Skeletal muscle tissue (tissue), 3 donors: ENCODE measurements at regions not wholly inside any gene's neighbourhood (a gene's known extent, or its start where the extent isn't known, plus 50 kb on each side); places are given as distances from the start of the nearest gene placed in this dataset.
"Not testable (repeated sequence)": the region's sequence is repeated elsewhere in the genome, so short reads cannot be mapped to it uniquely, and the experiment has no call there.

Source experiments
- H3K27ac ChIP-seq: one replicate; pipeline ENCODE4 v1.7.0; 2013; ENCODE audit warnings: mild to moderate bottlenecking, low read depth, low read length, inconsistent platforms
- H3K27me3 ChIP-seq, 3 donors: one replicate each; pipeline ENCODE4 v1.7.0; 2013; ENCODE audit warnings: low read length in 3 of 3; ENCODE audit not compliant: control insufficient read depth in 3 of 3, insufficient read depth in 3 of 3
- H3K36me3 ChIP-seq, 3 donors: one replicate each; pipeline ENCODE4 v1.7.0; 2013; ENCODE audit warnings: low read length in 3 of 3; ENCODE audit not compliant: control insufficient read depth in 3 of 3, insufficient read depth in 3 of 3
- H3K4me1 ChIP-seq, 3 donors: one replicate each; pipeline ENCODE4 v1.7.0; 2013; ENCODE audit warnings: low read length in 3 of 3, mild to moderate bottlenecking in 3 of 3; ENCODE audit not compliant: control insufficient read depth in 3 of 3, insufficient read depth in 3 of 3
- H3K4me3 ChIP-seq, 3 donors: one replicate each; pipeline ENCODE4 v1.7.0; 2013; ENCODE audit warnings: low read length in 3 of 3
- H3K9ac ChIP-seq, 3 donors: one replicate each; pipeline ENCODE4 v1.7.0; 2013; ENCODE audit warnings: low read length in 3 of 3, mild to moderate bottlenecking in 3 of 3, moderate library complexity in 2 of 3, low read depth in 1 of 3
- H3K9me3 ChIP-seq, 3 donors: one replicate each; pipeline ENCODE4 v1.7.0; 2013; ENCODE audit warnings: low read length in 3 of 3; ENCODE audit not compliant: control insufficient read depth in 3 of 3
- donor health status: Osteomylitis.

DNA sequence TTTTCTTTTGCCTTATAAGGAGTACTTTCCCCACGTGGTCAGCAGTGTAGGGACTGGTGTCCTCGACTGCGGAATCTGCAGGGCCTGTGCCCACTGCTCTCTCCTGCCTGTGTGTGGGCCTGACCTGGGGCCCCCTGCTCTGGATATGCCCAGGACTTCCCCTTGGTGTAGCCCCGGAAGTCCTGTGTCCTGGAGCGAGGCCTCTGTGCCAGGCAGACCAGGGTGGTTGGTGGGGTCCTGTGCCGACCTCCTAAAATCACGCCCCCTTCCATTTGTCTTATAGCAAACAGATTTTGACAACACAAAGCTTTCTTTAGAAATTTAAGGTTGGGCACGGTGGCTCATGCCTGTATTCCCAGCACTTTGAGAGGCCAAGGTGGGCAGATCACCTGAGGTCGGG is 64.2 kb downstream of the DLL1 start:
- Histone ChIP-seq H3K4me3 (peak overlapping the region in 1 of 3 donors; percentile 35), H3K36me3 (no peaks in the 10 kb centered on the region), H3K27me3 (no peaks in the 10 kb centered on the region), H3K9ac (no peak overlapping the region), H3K27ac (no peak overlapping the region), H3K9me3 (no peaks in the 10 kb centered on the region), H3K4me1 (peaks cover 34 to 47% (median 45%) of the 10 kb centered on the region in 3 donors)

DNA sequence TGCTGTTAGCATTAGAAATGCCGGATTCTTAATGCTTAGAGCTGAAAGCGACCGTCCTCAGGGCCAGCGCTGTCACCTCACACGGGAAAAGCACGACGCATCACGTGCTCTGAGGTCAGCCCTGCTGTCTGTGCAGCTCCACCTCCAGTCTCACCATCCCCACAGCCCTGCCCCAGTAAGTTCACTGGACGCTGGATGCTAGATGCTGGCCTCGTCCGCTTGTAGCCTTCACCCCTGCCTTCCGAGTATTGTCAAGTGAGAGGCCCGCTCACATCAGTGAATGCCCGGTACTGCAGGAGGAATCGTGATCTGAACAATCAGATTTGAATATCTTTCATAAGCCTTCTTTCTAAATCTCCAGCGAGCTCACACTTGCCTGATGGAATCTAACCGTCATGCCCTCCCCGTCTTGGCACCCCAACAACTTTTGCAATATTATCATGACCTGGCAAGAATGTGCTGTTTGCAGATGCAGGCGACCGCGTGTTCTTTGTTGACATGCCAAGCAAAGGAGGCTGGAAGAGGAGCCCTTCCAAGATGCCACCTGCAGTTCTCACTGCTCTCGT is 64.9 kb downstream of the DLL1 start:
- H3K27me3 ChIP-seq, result no peaks in the 10 kb centered on the region
- no peak overlapping the region for H3K27ac ChIP-seq
- H3K4me3 ChIP-seq, result peak overlapping the region in 1 of 3 donors; percentile 35
- H3K9me3 ChIP-seq, result no peaks in the 10 kb centered on the region
- H3K9ac ChIP-seq, result no peak overlapping the region
- peaks cover 30 to 43% (median 42%) of the 10 kb centered on the region in 3 donors for H3K4me1 ChIP-seq
- no peaks in the 10 kb centered on the region for H3K36me3 ChIP-seq

GRCh38 chr6:170224694-170225660 is 65.9 kb downstream of the DLL1 start:
- Histone ChIP-seq H3K4me3 (no peak overlapping the region), H3K9ac (peak overlapping the region in 1 of 3 donors; percentile 1), H3K36me3 (no peaks in the 10 kb centered on the region), H3K9me3 (no peaks in the 10 kb centered on the region), H3K27me3 (no peaks in the 10 kb centered on the region), H3K4me1 (peaks cover 20 to 34% (median 33%) of the 10 kb centered on the region in 3 donors), H3K27ac (no peak overlapping the region)

- H3K27me3 ChIP-seq, result no peaks in the 10 kb centered on the region
- H3K27ac ChIP-seq, result no peak overlapping the region
- H3K9me3 ChIP-seq, result no peaks in the 10 kb centered on the region
- H3K4me3 ChIP-seq, result no peak overlapping the region
- peaks cover 15 to 24% (median 23%) of the 10 kb centered on the region in 3 donors for H3K4me1 ChIP-seq
- H3K9ac ChIP-seq, result peak overlapping the region in 1 of 3 donors; percentile 1
- no peaks in the 10 kb centered on the region for H3K36me3 ChIP-seq
These were observed 66.9 kb downstream of the DLL1 start for GRCh38 chr6:170223718-170224693.

GRCh38 chr6:170222498-170223471 is 68.1 kb downstream of the DLL1 start:
- Histone ChIP-seq H3K9ac (no peak overlapping the region), H3K9me3 (no peaks in the 10 kb centered on the region), H3K36me3 (no peaks in the 10 kb centered on the region), H3K4me3 (no peak overlapping the region), H3K27ac (no peak overlapping the region), H3K27me3 (no peaks in the 10 kb centered on the region), H3K4me1 (peaks cover 15 to 23% (median 19%) of the 10 kb centered on the region in 3 donors)

DNA sequence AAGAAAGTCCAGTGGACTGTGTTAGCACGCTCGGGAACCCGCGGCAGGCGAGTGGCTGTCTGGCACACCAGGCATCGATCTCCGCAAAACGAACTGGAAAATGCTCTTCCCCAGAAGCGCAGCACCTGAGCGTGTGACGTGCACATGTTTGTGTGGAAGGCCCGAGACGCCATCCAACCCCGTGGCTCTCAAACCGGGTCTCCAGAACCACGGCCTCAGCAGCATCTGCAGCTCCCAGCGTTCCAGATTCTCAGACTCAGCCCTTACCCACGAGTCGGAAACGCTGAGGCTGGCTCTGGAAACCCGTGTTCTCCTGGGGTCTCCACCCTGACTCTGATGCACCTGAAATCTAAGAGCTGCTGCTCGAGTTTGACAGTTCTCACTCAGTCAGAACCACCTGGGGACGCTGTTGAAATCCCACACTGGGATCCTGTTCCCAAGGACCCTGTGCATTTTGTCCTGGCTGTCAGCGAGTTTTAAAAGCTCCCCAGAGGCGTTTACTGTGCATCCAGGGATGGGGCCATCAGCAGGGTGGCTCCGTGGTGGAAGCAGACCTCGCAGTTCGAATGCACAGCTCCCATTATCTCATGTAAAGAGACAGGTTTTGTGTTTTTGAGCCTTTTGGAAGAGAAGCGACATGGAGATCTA is 69.0 kb downstream of the DLL1 start:
- H3K4me3 ChIP-seq, result no peak overlapping the region
- H3K27me3 ChIP-seq, result no peaks in the 10 kb centered on the region
- H3K9ac ChIP-seq, result no peak overlapping the region
- H3K4me1 ChIP-seq, result peaks cover 15 to 20% (median 19%) of the 10 kb centered on the region in 3 donors
- no peaks in the 10 kb centered on the region for H3K36me3 ChIP-seq
- no peaks in the 10 kb centered on the region for H3K9me3 ChIP-seq
- H3K27ac ChIP-seq, result no peak overlapping the region

- Histone ChIP-seq H3K36me3 (no peaks in the 10 kb centered on the region), H3K27ac (no peak overlapping the region), H3K9ac (no peak overlapping the region), H3K9me3 (no peaks in the 10 kb centered on the region), H3K4me1 (peaks cover 10 to 14% (median 14%) of the 10 kb centered on the region in 3 donors), H3K4me3 (no peak overlapping the region), H3K27me3 (no peaks in the 10 kb centered on the region)
These were observed 69.7 kb downstream of the DLL1 start for GRCh38 chr6:170221052-170221752.

- not testable (repeated sequence) for H3K36me3 ChIP-seq, H3K9me3 ChIP-seq, H3K9ac ChIP-seq, H3K27ac ChIP-seq, H3K4me1 ChIP-seq, H3K4me3 ChIP-seq
- H3K27me3 ChIP-seq, result peaks cover 13 to 30% (median 26%) of the 10 kb centered on the region in 3 donors
These were observed 77.2 kb downstream of the DLL1 start for GRCh38 chr6:170213637-170214018.
